HEK293T (cell line): ENCODE measurements at regions not wholly inside any gene's neighbourhood (a gene's known extent, or its start where the extent isn't known, plus 50 kb on each side); places are given as distances from the start of the nearest gene placed in this dataset.

Experiments
- BHLHE40 ChIP-seq: fragments of 450-650 bp; IDR thresholded peaks from 2 replicates; pipeline ENCODE4 v1.6.1; 2016; ENCODE audit warnings: mild to moderate bottlenecking, moderate library complexity, borderline replicate concordance
- CTBP1 ChIP-seq: fragments of 450-650 bp; IDR thresholded peaks from 2 replicates; pipeline ENCODE4 v1.6.1; 2016; ENCODE audit warnings: borderline replicate concordance
- ELF4 ChIP-seq: fragments of 450-650 bp; IDR thresholded peaks from 2 replicates; pipeline ENCODE4 v1.6.1; 2017; ENCODE audit warnings: antibody characterized with exemption
- FOXA1 ChIP-seq: fragments of 450-650 bp; IDR thresholded peaks from 2 replicates; pipeline ENCODE4 v1.6.1; 2016; ENCODE audit warnings: mild to moderate bottlenecking
- FOXM1 ChIP-seq: fragments of 450-650 bp; IDR thresholded peaks from 2 replicates; pipeline ENCODE4 v1.6.1; 2017; ENCODE audit warnings: mild to moderate bottlenecking, borderline replicate concordance
- HDGF ChIP-seq: fragments of 450-650 bp; IDR thresholded peaks from 2 replicates; pipeline ENCODE4 v1.6.1; 2017; ENCODE audit warnings: antibody characterized with exemption, borderline replicate concordance
- SP1 ChIP-seq: fragments of 450-650 bp; IDR thresholded peaks from 2 replicates; pipeline ENCODE4 v1.6.1; 2017
- SUZ12 ChIP-seq: fragments of 450-650 bp; IDR thresholded peaks from 2 replicates; pipeline ENCODE4 v1.6.1; 2016; ENCODE audit warnings: mild to moderate bottlenecking
- TARDBP ChIP-seq: fragments of 450-650 bp; IDR thresholded peaks from 2 replicates; pipeline ENCODE4 v1.6.1; 2016
- ZNF384 ChIP-seq: fragments of 450-650 bp; IDR thresholded peaks from 2 replicates; pipeline ENCODE4 v1.6.1; 2016
- TF ChIP-seq, protein P1 (sequence below): fragments of 450-650 bp; IDR thresholded peaks from 2 replicates; pipeline ENCODE4 v1.6.1; 2016

DNA sequence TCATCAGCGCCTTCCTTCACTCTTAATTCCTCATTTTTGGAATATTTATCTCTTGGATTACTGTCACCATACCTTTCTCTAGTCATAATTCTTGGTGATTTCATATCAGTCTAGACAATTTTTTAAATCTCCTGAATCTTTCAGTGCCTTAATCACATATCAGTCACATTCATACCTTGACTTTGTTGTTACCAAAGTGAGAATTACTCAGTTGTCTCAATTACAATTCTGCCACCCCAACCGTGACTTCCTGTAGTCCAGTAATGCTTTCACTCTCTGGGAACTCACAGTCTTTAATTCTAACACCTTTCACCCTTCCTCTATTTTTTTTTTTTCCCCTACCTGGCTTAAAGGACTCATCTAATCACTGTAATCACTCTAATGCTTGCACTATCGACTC lies 1275.3 kb upstream of the TENM3 start:
- no peak for TF ChIP-seq ELF4
- no peak for TF ChIP-seq FOXA1
- TF ChIP-seq TARDBP: no peak
- TF ChIP-seq BHLHE40: no peak
- no peak for TF ChIP-seq SUZ12
- TF ChIP-seq FOXM1: no peak
- no peak for TF ChIP-seq SP1
- no peak for TF ChIP-seq ZNF384
- TF ChIP-seq CTBP1: no peak
- TF ChIP-seq HDGF: no peak
- TF ChIP-seq, protein P1, sequence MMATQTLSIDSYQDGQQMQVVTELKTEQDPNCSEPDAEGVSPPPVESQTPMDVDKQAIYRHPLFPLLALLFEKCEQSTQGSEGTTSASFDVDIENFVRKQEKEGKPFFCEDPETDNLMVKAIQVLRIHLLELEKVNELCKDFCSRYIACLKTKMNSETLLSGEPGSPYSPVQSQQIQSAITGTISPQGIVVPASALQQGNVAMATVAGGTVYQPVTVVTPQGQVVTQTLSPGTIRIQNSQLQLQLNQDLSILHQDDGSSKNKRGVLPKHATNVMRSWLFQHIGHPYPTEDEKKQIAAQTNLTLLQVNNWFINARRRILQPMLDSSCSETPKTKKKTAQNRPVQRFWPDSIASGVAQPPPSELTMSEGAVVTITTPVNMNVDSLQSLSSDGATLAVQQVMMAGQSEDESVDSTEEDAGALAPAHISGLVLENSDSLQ: no peak
